ENCODE measurements at regions not wholly inside any gene's neighbourhood (a gene's known extent, or its start where the extent isn't known, plus 50 kb on each side); places are given as distances from the start of the nearest gene placed in this dataset.
"Not testable (repeated sequence)": the region's sequence is repeated elsewhere in the genome, so short reads cannot be mapped to it uniquely, and the experiment has no call there.

DNA sequence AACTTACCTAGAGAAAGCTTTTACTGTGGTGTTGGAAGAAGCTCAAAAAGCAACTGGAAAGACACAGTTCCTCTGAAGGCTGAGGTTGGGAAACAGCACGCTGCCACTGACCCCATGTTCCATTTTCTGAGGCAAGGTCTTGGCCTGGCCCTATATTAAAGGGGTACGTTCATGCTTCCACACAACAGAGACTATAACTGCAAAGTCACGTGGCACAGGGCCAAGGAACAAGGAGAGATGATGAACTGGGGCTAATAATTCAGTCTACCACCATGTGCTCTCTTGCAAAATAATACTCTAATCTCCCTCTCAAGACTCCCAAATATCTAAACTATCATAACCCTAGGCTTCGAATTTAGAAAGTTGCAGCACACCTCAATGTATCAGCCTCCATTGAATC lies 381.6 kb downstream of the DSEL start:
- H3K27me3 Mint-ChIP-seq (ENCODE audit: low read depth) = peaks cover 1% of the 10 kb centered on the region
- no peaks in the 10 kb centered on the region for H3K36me3 Mint-ChIP-seq (ENCODE audit: low read depth)
- no peak for TF ChIP-seq CTCF (IDR thresholded peaks at IDR 0.05)
- no peak overlapping the region for H3K4me3 Mint-ChIP-seq (ENCODE audit: unreplicated experiment)
- no peaks in the 10 kb centered on the region for H3K4me1 Mint-ChIP-seq (ENCODE audit: low read depth)
- no peak overlapping the region for H3K27ac Mint-ChIP-seq (ENCODE audit: unreplicated experiment)
- DNase-seq (ENCODE audit: low spot score) = no peak
- no peaks in the 10 kb centered on the region for H3K9me3 Mint-ChIP-seq (ENCODE audit: low read depth)

- TF ChIP-seq CTCF (IDR thresholded peaks at IDR 0.05) = no peak
- DNase-seq (ENCODE audit: low spot score) = no peak
- Mint-ChIP-seq H3K4me1 (ENCODE audit: low read depth) (no peaks in the 10 kb centered on the region), H3K4me3 (ENCODE audit: unreplicated experiment) (no peak overlapping the region), H3K27ac (ENCODE audit: unreplicated experiment) (no peak overlapping the region), H3K27me3 (ENCODE audit: low read depth) (peaks cover 1% of the 10 kb centered on the region), H3K36me3 (ENCODE audit: low read depth) (no peaks in the 10 kb centered on the region), H3K9me3 (ENCODE audit: low read depth) (no peaks in the 10 kb centered on the region)
Observed at GRCh38 chr18:67133669-67134068, 382.9 kb downstream of the DSEL start.

- no peak for TF ChIP-seq CTCF (IDR thresholded peaks at IDR 0.05)
- Mint-ChIP-seq H3K4me3 (ENCODE audit: unreplicated experiment) (no peak overlapping the region), H3K27me3 (ENCODE audit: low read depth) (peaks cover 4% of the 10 kb centered on the region), H3K4me1 (ENCODE audit: low read depth) (no peaks in the 10 kb centered on the region), H3K36me3 (ENCODE audit: low read depth) (no peaks in the 10 kb centered on the region), H3K27ac (ENCODE audit: unreplicated experiment) (no peak overlapping the region), H3K9me3 (ENCODE audit: low read depth) (no peaks in the 10 kb centered on the region)
- DNase-seq (ENCODE audit: low spot score) = no peak
Observed at GRCh38 chr18:67132919-67133318, 383.6 kb downstream of the DSEL start.

DNA sequence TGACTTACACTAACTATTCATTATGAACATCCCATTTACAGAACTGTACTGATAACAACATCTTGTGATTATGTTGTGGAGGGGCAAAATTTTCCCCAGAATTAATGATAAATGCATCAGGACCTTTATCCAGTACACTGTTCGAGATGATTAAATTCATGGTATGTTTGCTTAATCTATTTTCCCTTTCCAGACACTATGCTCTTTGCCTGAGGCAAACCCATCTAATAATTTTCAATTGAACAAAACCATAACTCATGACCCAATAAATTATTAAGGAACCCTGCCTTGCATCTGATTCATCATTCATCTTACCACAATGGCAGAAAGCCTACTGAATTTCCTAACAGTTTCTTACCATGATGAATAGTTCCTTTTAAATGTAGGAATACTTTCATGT lies 385.0 kb downstream of the DSEL start:
- Mint-ChIP-seq H3K27ac (ENCODE audit: unreplicated experiment) (no peak overlapping the region), H3K9me3 (ENCODE audit: low read depth) (no peaks in the 10 kb centered on the region), H3K4me3 (ENCODE audit: unreplicated experiment) (no peak overlapping the region), H3K27me3 (ENCODE audit: low read depth) (peaks cover 3% of the 10 kb centered on the region), H3K4me1 (ENCODE audit: low read depth) (no peaks in the 10 kb centered on the region), H3K36me3 (ENCODE audit: low read depth) (no peaks in the 10 kb centered on the region)
- TF ChIP-seq CTCF (IDR thresholded peaks at IDR 0.05) = no peak
- no peak for DNase-seq (ENCODE audit: low spot score)

- H3K9me3 Mint-ChIP-seq (ENCODE audit: low read depth); DNase-seq (ENCODE audit: low spot score); H3K4me3 Mint-ChIP-seq (ENCODE audit: unreplicated experiment); H3K36me3 Mint-ChIP-seq (ENCODE audit: low read depth); H3K27ac Mint-ChIP-seq (ENCODE audit: unreplicated experiment); H3K4me1 Mint-ChIP-seq (ENCODE audit: low read depth): not testable (repeated sequence)
- H3K27me3 Mint-ChIP-seq (ENCODE audit: low read depth) = peaks cover 12% of the 10 kb centered on the region
Observed at GRCh38 chr18:67126751-67127150, 389.8 kb downstream of the DSEL start.

- H3K27me3 Mint-ChIP-seq (ENCODE audit: low read depth) = peaks cover 14% of the 10 kb centered on the region
- H3K9me3 Mint-ChIP-seq (ENCODE audit: low read depth) = no peaks in the 10 kb centered on the region
- H3K4me1 Mint-ChIP-seq (ENCODE audit: low read depth) = no peaks in the 10 kb centered on the region
- DNase-seq (ENCODE audit: low spot score) = no peak
- no peak overlapping the region for H3K4me3 Mint-ChIP-seq (ENCODE audit: unreplicated experiment)
- H3K36me3 Mint-ChIP-seq (ENCODE audit: low read depth) = no peaks in the 10 kb centered on the region
- no peak for TF ChIP-seq CTCF (IDR thresholded peaks at IDR 0.05)
- no peak overlapping the region for H3K27ac Mint-ChIP-seq (ENCODE audit: unreplicated experiment)
Observed at GRCh38 chr18:67123901-67124300, 392.6 kb downstream of the DSEL start.

Data from chondrocyte (in vitro differentiated cells).